RWPE2 (cell line): ENCODE measurements at regions not wholly inside any gene's neighbourhood (a gene's known extent, or its start where the extent isn't known, plus 50 kb on each side); places are given as distances from the start of the nearest gene placed in this dataset.

Source experiments
- ATAC-seq: fragments of 200-7000 bp; cut with Tn5 transposase; 3 replicates; pipeline ENCODE4 v1.9.1; 2021; ENCODE audit warnings: low read depth
- DNase-seq: peaks from one replicate; pipeline ENCODE4 v3.0.0-alpha.2; 2020; ENCODE audit warnings: low spot score
- H3K27ac ChIP-seq: fragments of 450-650 bp; 2 replicates; pipeline ENCODE4 v1.5.1; 2017; ENCODE audit warnings: mild to moderate bottlenecking; ENCODE audit not compliant: poor library complexity, severe bottlenecking
- H3K27me3 ChIP-seq: fragments of 250-450 bp; sonication (Bioruptor Pico); 2 replicates; pipeline ENCODE4 v1.5.1; 2021; ENCODE audit warnings: mild to moderate bottlenecking, moderate library complexity; ENCODE audit not compliant: insufficient read depth, poor library complexity, severe bottlenecking
- H3K36me3 ChIP-seq: fragments of 250-450 bp; sonication (Bioruptor Pico); 2 replicates; pipeline ENCODE4 v1.5.1; 2020; ENCODE audit warnings: low read depth, mild to moderate bottlenecking, moderate library complexity
- H3K4me1 ChIP-seq: fragments of 250-450 bp; sonication (Bioruptor Pico); 2 replicates; pipeline ENCODE4 v1.5.1; 2021; ENCODE audit warnings: mild to moderate bottlenecking, moderate library complexity; ENCODE audit not compliant: insufficient read depth, poor library complexity, severe bottlenecking
- H3K4me3 ChIP-seq: fragments of 250-450 bp; sonication (Bioruptor Pico); 2 replicates; pipeline ENCODE4 v1.5.1; 2021; ENCODE audit warnings: mild to moderate bottlenecking, moderate library complexity; ENCODE audit not compliant: severe bottlenecking
- H3K9me3 ChIP-seq: fragments of 250-450 bp; sonication (Bioruptor Pico); 2 replicates; pipeline ENCODE4 v1.5.1; 2021; ENCODE audit warnings: mild to moderate bottlenecking, moderate library complexity; ENCODE audit not compliant: severe bottlenecking
- TF ChIP-seq, protein P1 (sequence below): fragments of 450-650 bp; IDR thresholded peaks from one replicate; pipeline ENCODE4 v1.5.1; 2017; ENCODE audit warnings: mild to moderate bottlenecking, moderate library complexity; ENCODE audit not compliant: poor library complexity, severe bottlenecking

DNA sequence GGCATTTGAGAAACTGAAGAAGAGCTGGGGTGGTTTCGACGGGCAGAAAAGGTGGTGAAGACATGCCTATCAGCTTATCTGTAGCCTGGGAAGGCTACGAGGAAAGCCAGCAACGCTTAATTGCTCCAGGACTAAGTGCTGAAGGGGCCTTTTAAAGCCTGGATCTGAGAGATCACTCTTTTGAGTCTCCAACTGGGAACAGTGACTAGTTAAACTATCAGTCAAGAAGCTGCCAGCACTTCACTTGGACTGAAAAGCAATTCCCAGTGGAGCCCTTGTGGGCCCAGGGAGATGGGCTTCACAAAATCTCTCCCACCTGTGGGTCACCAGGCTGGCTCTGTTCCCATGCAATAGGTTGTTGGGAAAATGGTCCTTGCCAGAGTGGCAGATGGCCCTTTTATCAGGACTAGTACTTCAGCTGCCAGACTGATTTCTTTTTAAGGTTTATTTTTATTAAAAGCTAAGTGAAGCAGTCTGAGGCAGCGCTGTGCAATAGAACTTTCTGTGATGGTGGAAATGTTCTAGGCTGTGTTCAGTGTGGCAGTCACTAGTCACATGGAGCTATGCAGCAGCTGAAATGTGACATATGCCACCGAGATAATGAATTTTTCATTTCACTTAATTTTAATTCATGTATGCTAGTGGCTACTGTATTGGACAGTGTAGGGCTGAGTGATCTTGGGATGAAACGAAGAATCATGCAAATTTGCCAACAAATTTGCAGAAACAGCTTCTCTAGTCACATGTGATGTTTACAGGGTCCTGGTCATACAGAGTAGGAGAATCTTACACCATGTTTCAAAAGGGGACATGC is 276.8 kb downstream of the PCNX1 start:
- Histone ChIP-seq H3K4me1 (peaks cover 6% of the 10 kb centered on the region), H3K36me3 (no peaks in the 10 kb centered on the region), H3K9me3 (no peaks in the 10 kb centered on the region), H3K27me3 (no peaks in the 10 kb centered on the region), H3K27ac (no peak overlapping the region), H3K4me3 (no peak overlapping the region)
- TF ChIP-seq, protein P1, sequence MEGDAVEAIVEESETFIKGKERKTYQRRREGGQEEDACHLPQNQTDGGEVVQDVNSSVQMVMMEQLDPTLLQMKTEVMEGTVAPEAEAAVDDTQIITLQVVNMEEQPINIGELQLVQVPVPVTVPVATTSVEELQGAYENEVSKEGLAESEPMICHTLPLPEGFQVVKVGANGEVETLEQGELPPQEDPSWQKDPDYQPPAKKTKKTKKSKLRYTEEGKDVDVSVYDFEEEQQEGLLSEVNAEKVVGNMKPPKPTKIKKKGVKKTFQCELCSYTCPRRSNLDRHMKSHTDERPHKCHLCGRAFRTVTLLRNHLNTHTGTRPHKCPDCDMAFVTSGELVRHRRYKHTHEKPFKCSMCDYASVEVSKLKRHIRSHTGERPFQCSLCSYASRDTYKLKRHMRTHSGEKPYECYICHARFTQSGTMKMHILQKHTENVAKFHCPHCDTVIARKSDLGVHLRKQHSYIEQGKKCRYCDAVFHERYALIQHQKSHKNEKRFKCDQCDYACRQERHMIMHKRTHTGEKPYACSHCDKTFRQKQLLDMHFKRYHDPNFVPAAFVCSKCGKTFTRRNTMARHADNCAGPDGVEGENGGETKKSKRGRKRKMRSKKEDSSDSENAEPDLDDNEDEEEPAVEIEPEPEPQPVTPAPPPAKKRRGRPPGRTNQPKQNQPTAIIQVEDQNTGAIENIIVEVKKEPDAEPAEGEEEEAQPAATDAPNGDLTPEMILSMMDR = no peak
- DNase-seq = no peak
- no peak for ATAC-seq

DNA sequence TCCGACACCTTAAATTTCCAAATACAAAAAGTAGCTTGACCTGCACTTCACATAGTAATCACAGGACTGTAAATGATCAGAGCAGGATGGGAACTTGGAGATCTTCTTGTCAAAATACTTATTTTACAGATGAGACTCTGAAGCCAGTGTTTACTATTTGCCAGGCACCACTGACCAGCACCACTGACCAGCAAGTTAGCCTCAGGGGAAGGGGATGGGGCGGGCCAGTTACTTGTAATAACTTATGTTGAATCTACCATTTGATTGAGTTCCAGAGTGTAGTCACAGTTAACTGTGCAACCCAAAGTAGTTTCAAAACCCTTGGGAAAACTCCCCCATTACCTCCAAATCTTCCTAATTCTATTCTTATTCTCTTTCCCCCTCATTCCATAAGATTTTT is 278.4 kb downstream of the PCNX1 start:
- Histone ChIP-seq H3K4me1 (peaks cover 6% of the 10 kb centered on the region), H3K27me3 (no peaks in the 10 kb centered on the region), H3K27ac (no peak overlapping the region), H3K36me3 (no peaks in the 10 kb centered on the region), H3K4me3 (no peak overlapping the region), H3K9me3 (no peaks in the 10 kb centered on the region)
- TF ChIP-seq, protein P1 = no peak
- DNase-seq = no peak
- ATAC-seq = no peak

DNA sequence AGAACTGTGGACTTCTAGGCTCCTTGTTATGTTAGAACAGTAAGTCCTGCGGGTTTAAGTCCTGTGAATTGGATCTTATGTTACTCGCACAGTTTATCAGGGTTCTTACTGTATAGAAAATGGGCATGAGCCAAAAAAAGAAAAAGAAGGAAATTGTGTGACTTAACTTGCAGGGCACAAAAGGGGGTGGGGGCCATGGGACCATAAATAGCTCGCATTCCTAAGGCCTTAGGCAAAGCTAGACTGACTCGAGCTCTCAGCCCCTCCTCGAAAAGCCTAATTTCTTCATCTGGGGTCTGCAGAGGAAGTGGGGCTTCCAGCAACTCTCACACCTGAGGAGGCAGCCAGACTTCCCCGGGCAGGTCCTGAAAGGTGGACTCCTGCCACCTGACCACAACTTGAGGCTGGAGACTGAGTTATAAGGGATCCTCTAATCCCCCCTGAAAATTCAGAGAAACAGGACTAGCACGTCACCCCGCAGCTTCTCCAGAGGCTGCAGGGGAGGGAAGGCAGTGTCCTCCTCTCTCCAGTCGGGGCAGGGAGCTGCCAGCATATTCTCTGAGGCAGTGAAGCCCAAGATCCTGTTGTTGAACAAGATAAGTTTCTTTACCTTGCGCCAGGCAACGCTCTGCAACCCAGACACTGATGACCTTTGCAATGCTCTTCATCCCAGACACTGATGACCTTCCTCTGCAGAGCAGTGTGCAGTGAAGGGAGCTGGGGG is 280.5 kb downstream of the PCNX1 start:
- no peak overlapping the region for H3K27ac ChIP-seq
- no peak overlapping the region for H3K4me3 ChIP-seq
- peak; percentile 36; the same call in 2 of the 3 replicates for ATAC-seq
- DNase-seq = no peak
- TF ChIP-seq, protein P1 = no peak
- H3K9me3 ChIP-seq = no peaks in the 10 kb centered on the region
- no peaks in the 10 kb centered on the region for H3K36me3 ChIP-seq
- H3K27me3 ChIP-seq = no peaks in the 10 kb centered on the region
- H3K4me1 ChIP-seq = peaks cover 6% of the 10 kb centered on the region

DNA sequence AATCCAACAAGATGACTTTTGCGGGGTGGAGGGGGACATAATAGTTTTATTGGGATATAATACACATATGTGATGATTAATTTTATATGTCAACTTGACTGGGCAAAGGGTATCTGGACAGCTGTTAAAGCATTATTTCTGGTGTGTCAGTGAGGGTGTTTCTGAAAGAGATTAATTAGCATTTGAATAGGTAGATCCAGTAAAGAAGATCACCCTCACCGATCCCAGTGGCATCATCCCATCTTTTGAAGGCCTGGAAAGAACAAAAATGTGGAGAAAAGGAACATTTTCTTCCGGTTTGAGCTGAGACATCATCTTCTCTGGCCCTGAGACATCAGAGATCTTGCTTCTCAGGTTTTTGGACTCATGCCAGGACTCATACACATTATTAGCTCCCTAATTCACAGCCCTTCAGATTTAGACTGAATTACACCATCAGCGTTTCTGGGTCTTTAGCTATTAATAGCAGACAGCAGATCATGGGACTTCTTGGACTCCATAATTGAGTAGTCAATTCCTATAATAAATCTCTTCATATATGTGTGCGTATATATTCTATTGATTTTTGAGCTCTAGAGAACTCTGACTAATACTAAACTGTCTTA is 283.6 kb downstream of the PCNX1 start:
- ATAC-seq (no peak), DNase-seq (no peak)
- H3K27ac ChIP-seq = no peak overlapping the region
- TF ChIP-seq, protein P1 = no peak
- no peak overlapping the region for H3K4me3 ChIP-seq
- no peaks in the 10 kb centered on the region for H3K27me3 ChIP-seq
- no peaks in the 10 kb centered on the region for H3K9me3 ChIP-seq
- peaks cover 6% of the 10 kb centered on the region for H3K4me1 ChIP-seq
- H3K36me3 ChIP-seq = no peaks in the 10 kb centered on the region
